Testis (tissue), 2 donors: ENCODE measurements at regions not wholly inside any gene's neighbourhood (a gene's known extent, or its start where the extent isn't known, plus 50 kb on each side); places are given as distances from the start of the nearest gene placed in this dataset.

Experiments
- DNase-seq: peaks from one replicate; pipeline ENCODE4 v3.0.0-alpha.2; 2019
- H3K27ac ChIP-seq, 2 donors: fragments of 200-600 bp; sonication (generic); one replicate each; pipeline ENCODE4 v1.5.1; 2019
- H3K27me3 ChIP-seq: fragments of 200-600 bp; sonication (generic); one replicate; pipeline ENCODE4 v1.5.1; 2019
- H3K36me3 ChIP-seq: fragments of 200-600 bp; sonication (generic); one replicate; pipeline ENCODE4 v1.5.1; 2017; ENCODE audit warnings: low read depth; ENCODE audit errors: missing control alignments
- H3K4me1 ChIP-seq: fragments of 200-600 bp; sonication (generic); one replicate; pipeline ENCODE4 v1.5.1; 2019
- H3K4me3 ChIP-seq, 2 donors: fragments of 200-600 bp; sonication (generic); one replicate each; pipeline ENCODE4 v1.5.1; 2017 to 2019
- H3K9me3 ChIP-seq: fragments of 200-600 bp; sonication (generic); one replicate; pipeline ENCODE4 v1.5.1; 2017
- CTCF ChIP-seq, 3 experiments: fragments of 450-650 bp in 2 of 3; fragments of 200-600 bp in 1 of 3; sonication (generic) in 1 of 3; IDR thresholded peaks; one replicate each; pipeline ENCODE4 v1.5.1; 2016 to 2019; ENCODE audit warnings: antibody characterized with exemption in 3 of 3, mild to moderate bottlenecking in 2 of 3, moderate library complexity in 1 of 3
- POLR2A ChIP-seq: fragments of 450-650 bp; IDR thresholded peaks from one replicate; pipeline ENCODE4 v1.6.1; 2017; ENCODE audit warnings: antibody characterized with exemption, mild to moderate bottlenecking, moderate library complexity
- WGBS, 2 donors: methylation state at CpG; one replicate each; pipeline ENCODE4 v1.1.5; 2018; 5-methylcytosine and 5-hydroxymethylcytosine counted together
- intact Hi-C: fragments of 100-400 bp; cut with DNase I; formaldehyde crosslinking; loops from one replicate; pipeline ENCODE4 v1.15.1; 2023; ENCODE audit warnings: low total_unique reads

DNA sequence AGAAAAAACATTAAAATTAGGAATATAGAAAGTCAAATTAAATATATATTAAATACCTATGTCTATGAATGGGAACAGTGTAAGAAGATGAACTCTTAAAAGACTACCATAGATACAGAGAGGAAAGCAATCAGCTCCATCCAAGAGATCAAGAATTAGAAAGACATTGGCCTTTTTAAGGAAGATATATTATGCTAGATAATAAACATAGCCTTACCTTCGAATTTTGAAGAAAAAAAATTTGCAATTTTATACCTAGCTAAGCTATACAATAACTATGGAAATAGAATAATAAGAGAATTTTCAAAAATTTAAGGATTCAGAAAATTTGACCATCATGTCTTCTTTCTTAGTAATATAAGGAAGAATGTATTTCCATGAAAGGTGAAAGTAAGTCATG is 74.7 kb upstream of the MYT1L start:
- Histone ChIP-seq H3K4me1 (no peaks in the 10 kb centered on the region), H3K27me3 (no peaks in the 10 kb centered on the region), H3K9me3 (no peaks in the 10 kb centered on the region), H3K4me3 (no peak overlapping the region), H3K27ac (no peak overlapping the region), H3K36me3 (no peaks in the 10 kb centered on the region)
- no peak for DNase-seq
- intact Hi-C loops, result no loop called here
- TF ChIP-seq POLR2A (no peak), CTCF (IDR thresholded peaks at IDR 0.05) (no peak)
- 82 to 83% methylated on average over 1 of the region's 1 CpG for WGBS, 2 donors

DNA sequence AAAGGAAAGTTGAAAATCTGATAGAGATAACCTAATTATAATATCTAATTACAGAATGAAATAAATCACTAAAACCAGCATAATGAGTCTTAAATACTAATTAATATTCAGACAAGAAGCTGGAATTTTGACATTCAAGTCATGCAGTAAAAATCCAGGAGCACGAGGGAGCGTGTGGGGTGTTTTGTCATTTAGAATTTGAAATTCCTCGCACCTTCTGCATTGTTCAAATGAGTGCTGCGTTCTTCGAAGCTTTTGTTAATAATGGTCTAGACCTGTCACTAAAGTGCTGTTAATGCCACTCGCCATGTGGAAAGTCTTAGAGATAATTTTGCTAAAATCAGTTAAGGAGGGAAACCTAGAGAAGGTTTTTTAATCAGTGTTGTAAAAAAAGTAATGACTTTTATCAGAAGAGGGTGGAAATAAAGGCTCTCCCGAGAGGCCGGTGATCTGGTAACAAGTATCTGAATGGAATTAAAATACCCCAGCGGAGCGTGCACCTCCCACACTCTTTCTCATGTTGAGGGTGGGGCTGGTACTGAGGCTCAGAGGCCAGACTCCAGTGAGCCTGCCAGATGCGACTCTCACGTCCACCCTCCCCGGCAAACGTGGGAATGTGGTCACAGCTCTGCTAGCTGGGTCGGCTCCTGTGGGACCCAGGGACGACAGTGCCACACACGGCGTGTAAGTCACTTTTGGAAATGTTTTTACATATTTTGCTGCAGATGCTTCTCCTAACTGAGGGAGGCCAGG is 69.4 kb upstream of the MYT1L start:
- no peak overlapping the region for H3K27ac ChIP-seq
- no peaks in the 10 kb centered on the region for H3K4me1 ChIP-seq
- TF ChIP-seq CTCF (IDR thresholded peaks at IDR 0.05) (no peak), POLR2A (no peak)
- no peaks in the 10 kb centered on the region for H3K36me3 ChIP-seq
- 77 to 83% methylated on average over 18 of the region's 18 CpGs for WGBS, 2 donors
- intact Hi-C loops, result no loop called here
- DNase-seq, result no peak
- no peaks in the 10 kb centered on the region for H3K27me3 ChIP-seq
- no peak overlapping the region for H3K4me3 ChIP-seq
- no peaks in the 10 kb centered on the region for H3K9me3 ChIP-seq

GRCh38 chr2:2399396-2399795 is 68.3 kb upstream of the MYT1L start:
- no peak for DNase-seq
- H3K27me3 ChIP-seq, result no peaks in the 10 kb centered on the region
- 58 to 74% methylated on average over 8 of the region's 8 CpGs for WGBS, 2 donors
- no peaks in the 10 kb centered on the region for H3K9me3 ChIP-seq
- H3K27ac ChIP-seq, result no peak overlapping the region
- H3K36me3 ChIP-seq, result no peaks in the 10 kb centered on the region
- TF ChIP-seq CTCF (IDR thresholded peaks at IDR 0.05), result no peak
- TF ChIP-seq POLR2A, result no peak
- H3K4me1 ChIP-seq, result no peaks in the 10 kb centered on the region
- H3K4me3 ChIP-seq, result no peak overlapping the region
- intact Hi-C loops, result no loop called here

- no peak for DNase-seq
Observed at GRCh38 chr2:2392332-2392731, 61.3 kb upstream of the MYT1L start.

More at GRCh38 chr2:2392332-2392731, 61.3 kb upstream of the MYT1L start:
- Histone ChIP-seq H3K27ac (no peak overlapping the region), H3K4me3 (no peak overlapping the region), H3K4me1 (no peaks in the 10 kb centered on the region), H3K9me3 (no peaks in the 10 kb centered on the region), H3K27me3 (no peaks in the 10 kb centered on the region), H3K36me3 (no peaks in the 10 kb centered on the region)
- intact Hi-C loops, result no loop called here
- WGBS, 2 donors, result 85 to 91% methylated on average over 2 of the region's 2 CpGs
- TF ChIP-seq POLR2A, result no peak
- no peak for TF ChIP-seq CTCF (IDR thresholded peaks at IDR 0.05)
